ENCODE measurements at regions not wholly inside any gene's neighbourhood (a gene's known extent, or its start where the extent isn't known, plus 50 kb on each side); places are given as distances from the start of the nearest gene placed in this dataset.

- DNase-seq (ENCODE audit: low spot score) = no peak
These were observed 227.8 kb upstream of the PLSCR5 start for GRCh38 chr3:146832857-146833458.

DNA sequence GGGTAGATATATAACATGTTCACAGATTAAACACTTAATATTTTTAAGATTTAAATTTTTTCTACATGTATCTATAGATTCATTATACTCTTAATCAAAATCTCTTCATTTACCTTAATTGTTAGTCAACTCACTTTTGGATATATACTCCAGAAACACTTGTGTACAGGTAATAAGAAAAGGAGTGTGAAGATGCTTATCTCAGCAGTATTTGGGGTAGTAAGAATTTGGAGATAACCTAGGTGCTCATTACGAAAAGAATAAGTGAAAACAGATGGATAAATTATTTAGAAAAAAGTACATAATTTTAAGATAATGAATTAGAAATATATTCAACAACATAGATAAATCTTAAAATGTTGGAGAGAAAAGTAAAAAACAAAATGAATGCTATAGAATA lies 226.5 kb upstream of the PLSCR5 start:
- DNase-seq (ENCODE audit: low spot score) = no peak

- DNase-seq (ENCODE audit: low spot score) = no peak
These were observed 225.1 kb upstream of the PLSCR5 start for GRCh38 chr3:146830231-146830630.

- no peak for DNase-seq (ENCODE audit: low spot score)
These were observed 222.7 kb upstream of the PLSCR5 start for GRCh38 chr3:146827836-146828235.

- DNase-seq (ENCODE audit: low spot score) = no peak
These were observed 218.5 kb upstream of the PLSCR5 start for GRCh38 chr3:146823622-146824021.

DNA sequence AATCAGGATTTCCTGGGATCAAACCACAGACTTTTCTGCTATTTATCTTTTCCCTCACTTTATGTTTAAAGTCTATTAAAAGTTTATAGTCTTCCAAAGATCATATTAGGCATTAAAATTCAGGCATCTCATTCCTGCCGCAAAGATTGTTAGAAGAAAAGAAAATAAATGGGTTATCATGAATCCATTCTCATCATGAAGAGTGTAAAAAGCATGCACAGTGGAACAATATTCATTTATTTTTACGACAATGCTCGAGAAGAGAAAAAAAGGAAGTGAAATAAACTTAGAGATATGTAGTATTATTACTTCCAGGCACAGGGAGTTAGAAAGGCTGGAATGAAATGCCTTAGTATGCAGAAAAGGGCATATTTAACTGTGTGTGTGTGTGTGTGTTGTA lies 213.7 kb upstream of the PLSCR5 start:
- no peak for DNase-seq (ENCODE audit: low spot score)

DNA sequence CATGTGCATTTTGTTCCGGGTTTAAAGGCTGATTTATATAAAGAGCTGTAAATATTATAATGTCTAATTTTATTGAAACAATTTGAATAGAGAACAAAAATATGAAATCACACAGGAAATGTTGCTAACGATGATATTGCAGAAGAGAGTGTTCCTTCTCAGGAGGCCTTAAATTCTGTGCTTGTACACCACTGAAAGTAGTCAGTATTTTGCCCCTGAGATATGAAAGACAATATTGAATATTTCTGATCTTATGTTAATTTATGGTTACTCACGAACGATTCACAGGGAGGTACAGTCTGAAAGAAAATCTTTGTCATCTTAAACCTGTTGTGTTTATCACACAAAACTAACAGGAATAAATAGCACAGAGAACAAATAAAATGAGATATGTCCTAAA lies 213.2 kb upstream of the PLSCR5 start:
- DNase-seq (ENCODE audit: low spot score) = no peak

DNA sequence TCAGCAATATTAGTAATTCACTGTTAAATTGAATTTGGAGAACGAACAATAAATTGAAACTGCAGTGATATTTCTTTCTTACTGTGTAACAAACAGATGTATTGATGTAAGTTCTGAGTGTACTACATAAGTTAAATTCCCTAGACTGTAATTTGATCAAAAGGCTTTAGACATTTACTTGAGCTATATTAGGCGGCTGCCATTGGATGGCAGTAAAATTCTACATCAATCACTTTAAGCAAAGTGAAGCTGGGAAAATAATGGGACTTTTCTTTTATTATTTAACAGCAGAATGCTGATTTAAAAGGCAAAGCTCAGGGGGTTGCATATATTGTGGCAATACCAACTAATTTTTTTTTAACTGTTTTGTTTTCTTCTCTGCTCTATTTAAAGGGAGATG lies 212.6 kb upstream of the PLSCR5 start:
- no peak for DNase-seq (ENCODE audit: low spot score)

GRCh38 chr3:146814601-146815315 lies 209.6 kb upstream of the PLSCR5 start:
- DNase-seq (ENCODE audit: low spot score) = no peak

- DNase-seq (ENCODE audit: low spot score) = no peak
These were observed 208.3 kb upstream of the PLSCR5 start for GRCh38 chr3:146813496-146813895.

DNA sequence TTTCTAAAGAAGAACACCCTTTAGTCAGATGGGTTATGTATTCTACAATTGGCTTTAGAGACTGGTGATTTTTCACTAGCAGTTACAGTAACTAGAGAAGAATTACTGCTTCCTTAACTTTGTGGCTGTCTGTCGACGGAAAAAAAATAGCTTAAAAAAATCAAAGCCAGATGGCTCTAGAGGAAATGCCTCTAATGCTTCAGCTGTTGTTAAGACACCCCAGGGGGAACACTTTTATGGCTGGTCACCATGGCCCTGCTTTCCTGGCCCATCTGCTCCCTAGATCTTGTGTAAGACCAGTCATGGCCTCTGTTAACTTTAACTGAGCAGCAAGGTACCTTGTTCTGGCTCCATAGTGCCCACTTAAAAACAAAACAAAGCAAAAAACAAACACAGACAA lies 198.6 kb upstream of the PLSCR5 start:
- no peak for DNase-seq (ENCODE audit: low spot score)

GRCh38 chr3:146801492-146801891 lies 196.3 kb upstream of the PLSCR5 start:
- no peak for DNase-seq (ENCODE audit: low spot score)

DNA sequence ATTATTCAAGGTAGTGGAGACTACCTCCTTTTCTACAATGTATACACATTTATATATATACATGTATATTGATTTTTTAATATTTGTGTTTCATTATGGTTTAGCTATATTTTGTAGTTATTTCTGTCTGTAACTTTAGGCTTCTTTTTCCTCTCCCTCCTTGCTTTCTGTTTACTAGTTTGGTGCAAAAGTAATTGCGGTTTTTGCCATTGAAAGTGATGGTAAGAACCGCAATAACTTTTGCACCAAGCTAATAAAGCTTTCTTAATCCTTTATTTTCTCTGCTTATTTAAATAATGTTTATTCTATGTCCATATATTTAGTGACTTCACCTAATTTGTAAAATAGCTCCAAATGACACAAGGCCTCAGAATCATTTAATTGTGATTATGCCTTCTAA lies 195.3 kb upstream of the PLSCR5 start:
- DNase-seq (ENCODE audit: low spot score) = no peak

DNA sequence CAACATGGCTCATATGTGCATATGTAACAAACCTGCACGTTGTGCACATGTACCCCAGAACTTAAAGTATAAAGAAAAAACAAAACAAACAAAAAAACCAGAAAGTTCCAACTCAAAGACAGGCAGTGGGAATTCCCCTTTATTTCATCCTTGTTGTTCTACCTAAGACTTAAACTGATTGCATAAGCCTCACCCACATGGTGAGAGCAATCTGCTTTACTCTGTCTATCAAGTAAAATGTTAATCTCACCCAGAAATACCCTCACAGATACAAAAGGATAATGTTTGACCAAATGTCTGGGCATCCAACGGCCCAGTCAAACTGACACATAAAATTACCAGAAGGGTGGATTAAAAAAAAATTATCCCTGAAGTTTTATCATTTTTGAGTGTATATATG lies 190.9 kb upstream of the PLSCR5 start:
- no peak for DNase-seq (ENCODE audit: low spot score)

DNA sequence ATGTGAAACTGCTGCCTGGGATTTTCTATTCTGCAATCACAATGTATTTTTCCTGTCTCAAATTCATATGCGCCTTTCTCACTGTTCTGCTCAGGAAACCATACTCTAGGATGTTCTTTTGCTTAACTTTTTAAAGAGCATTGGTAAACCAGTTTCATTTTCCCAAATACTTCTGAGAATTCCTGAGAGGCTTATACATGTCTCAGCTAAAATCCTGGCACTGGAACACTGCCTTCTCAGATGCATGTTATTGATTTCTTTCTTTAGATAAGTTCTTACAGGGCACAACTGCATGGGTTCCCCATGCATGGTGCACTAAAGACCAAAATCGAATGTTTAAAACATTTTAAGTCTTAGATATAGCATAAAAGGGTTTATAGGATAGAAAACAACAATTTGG lies 178.3 kb upstream of the PLSCR5 start:
- DNase-seq (ENCODE audit: low spot score) = no peak

DNA sequence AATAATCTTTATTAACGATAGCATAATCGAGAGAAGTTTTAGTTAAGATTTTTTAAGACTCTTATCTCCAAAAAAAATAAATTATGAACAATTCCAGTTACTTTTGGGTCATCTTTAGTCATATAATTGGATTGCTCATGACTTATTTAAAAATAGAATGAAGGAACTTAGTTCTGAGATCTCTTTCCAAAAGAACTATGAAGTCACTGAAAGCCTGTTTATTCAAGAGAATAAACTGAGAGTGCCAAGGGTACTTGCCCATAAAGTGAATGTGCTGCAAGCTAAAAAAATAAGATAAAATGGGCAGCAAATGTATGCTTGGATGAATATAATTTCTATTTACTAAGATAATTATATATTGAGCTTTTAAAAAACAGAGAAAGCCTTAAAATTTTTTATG lies 176.5 kb upstream of the PLSCR5 start:
- DNase-seq (ENCODE audit: low spot score) = no peak

GRCh38 chr3:146781059-146781458 lies 175.9 kb upstream of the PLSCR5 start:
- no peak for DNase-seq (ENCODE audit: low spot score)

GRCh38 chr3:146780251-146780650 lies 175.1 kb upstream of the PLSCR5 start:
- no peak for DNase-seq (ENCODE audit: low spot score)

DNA sequence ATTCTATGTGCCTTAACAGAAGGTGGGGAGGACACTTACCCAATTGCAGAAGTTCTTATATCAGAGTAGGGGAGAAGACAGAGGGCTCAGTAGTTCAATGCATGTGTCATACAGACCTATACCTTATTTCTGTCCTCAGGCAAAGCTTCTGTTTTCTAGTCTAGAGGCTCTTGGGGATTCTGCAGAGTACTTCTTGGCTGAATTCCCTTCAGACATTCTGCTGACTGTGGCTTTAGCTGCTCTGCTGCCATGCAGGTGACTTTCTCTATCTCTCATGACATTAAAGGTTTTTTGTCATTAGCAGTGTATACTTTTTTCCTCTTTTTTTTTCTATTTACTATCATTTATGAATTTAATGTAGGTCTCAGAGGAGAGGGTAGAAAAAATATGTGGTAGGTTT lies 172.8 kb upstream of the PLSCR5 start:
- DNase-seq (ENCODE audit: low spot score) = no peak

GRCh38 chr3:146772211-146772743 lies 167.1 kb upstream of the PLSCR5 start:
- no peak for DNase-seq (ENCODE audit: low spot score)

DNA sequence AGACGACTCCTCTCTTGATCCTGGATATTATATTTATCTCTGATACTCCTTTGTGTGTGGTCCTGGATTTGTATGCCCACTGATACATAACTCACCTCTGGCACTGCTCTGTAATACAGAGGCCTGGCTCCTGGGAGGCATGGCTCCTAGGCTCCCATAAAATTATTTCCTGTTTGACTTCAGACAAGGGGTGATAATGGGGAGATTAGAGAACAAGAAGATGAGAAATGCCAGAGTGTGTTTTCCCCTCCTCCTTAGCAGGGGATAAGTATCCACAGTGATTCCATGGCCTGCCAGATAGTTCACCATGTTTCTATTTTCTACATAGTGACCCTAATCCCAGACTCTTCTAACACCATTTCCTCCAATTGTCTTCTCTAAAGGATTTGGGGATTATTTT lies 165.7 kb upstream of the PLSCR5 start:
- DNase-seq (ENCODE audit: low spot score) = no peak

GRCh38 chr3:146770301-146770700 lies 165.2 kb upstream of the PLSCR5 start:
- DNase-seq (ENCODE audit: low spot score) = no peak

GRCh38 chr3:146757759-146758158 lies 152.6 kb upstream of the PLSCR5 start:
- no peak for DNase-seq (ENCODE audit: low spot score)

GRCh38 chr3:146750196-146750595 lies 145.1 kb upstream of the PLSCR5 start:
- DNase-seq (ENCODE audit: low spot score) = no peak

Measured in hematopoietic multipotent progenitor cell treated with erythropoietin and hydrocortisone succinate and interleukin-3 and kit ligand, for 15 days (in vitro differentiated cells).